H7 (cell line): ENCODE measurements at regions not wholly inside any gene's neighbourhood (a gene's known extent, or its start where the extent isn't known, plus 50 kb on each side); places are given as distances from the start of the nearest gene placed in this dataset.

Source experiments
- DNase-seq: peaks from one replicate; pipeline ENCODE4 v3.0.0; 2012
- H3K27me3 ChIP-seq: 2 replicates; pipeline ENCODE4 v1.6.0; 2011; ENCODE audit warnings: mild to moderate bottlenecking, low read length; ENCODE audit not compliant: control insufficient read depth, insufficient read depth
- H3K36me3 ChIP-seq: replicated peaks from 2 replicates; pipeline ENCODE4 v1.5.1; 2011; ENCODE audit warnings: low read length; ENCODE audit not compliant: control insufficient read depth, insufficient read depth
- H3K4me3 ChIP-seq: 2 replicates; pipeline ENCODE4 v1.5.1; 2011; ENCODE audit warnings: low read depth, mild to moderate bottlenecking, control low read depth, low read length, moderate library complexity; ENCODE audit not compliant: insufficient read depth

DNA sequence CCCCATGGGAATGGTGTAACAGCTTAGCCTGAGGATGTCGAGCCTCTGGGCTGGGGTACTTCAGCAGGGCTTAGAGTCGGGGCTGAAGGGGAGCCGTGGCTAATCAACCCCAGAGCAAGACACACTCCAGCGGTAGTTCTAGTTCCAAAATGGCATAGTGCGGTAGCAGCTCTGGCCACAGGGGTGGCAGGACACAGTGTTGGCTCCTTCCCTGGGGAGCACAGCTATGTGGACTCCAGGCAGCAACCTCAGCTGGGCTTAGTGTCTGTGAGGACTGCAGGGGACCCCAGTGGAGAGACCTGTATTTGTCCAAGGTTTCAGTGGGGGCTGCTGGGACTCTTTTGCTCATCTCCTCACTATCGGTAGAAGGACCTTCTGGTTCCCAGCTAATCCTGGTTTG lies 70.8 kb upstream of the PCDH20 start:
- no peak overlapping the region for H3K4me3 ChIP-seq
- DNase-seq = no peak
- no peaks in the 10 kb centered on the region for H3K36me3 ChIP-seq
- no peaks in the 10 kb centered on the region for H3K27me3 ChIP-seq

DNA sequence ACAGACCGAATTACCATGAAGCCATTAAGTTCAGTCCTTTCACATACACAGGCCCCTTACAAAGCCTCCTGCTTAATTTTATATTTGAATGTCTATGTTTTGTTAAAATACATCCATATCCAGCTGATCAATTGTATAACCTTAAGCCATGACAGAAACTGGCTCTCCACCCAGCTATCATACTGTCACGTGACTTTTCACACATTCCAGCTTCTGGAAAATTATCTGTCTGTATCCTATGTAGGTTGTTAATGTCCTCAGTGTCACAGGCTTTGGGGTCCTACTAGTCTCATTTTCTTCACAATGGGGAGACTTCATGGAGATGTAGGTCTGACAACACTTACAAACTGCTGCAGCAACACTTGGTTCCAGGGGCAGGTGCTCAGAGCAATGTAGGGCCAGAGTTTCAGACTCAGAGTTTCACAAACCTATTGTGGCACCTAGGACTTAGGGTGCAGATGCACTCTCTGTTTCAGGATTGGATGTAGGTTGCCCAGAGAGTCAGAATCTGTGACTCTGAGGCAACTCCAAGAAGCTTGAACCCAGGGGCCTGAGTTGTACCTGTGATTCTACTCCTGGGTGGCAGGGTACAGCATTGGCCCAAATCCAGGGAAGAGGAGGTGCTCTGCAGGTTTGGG lies 69.6 kb upstream of the PCDH20 start:
- H3K36me3 ChIP-seq = no peaks in the 10 kb centered on the region
- DNase-seq = no peak
- H3K27me3 ChIP-seq = no peaks in the 10 kb centered on the region
- H3K4me3 ChIP-seq = no peak overlapping the region

DNA sequence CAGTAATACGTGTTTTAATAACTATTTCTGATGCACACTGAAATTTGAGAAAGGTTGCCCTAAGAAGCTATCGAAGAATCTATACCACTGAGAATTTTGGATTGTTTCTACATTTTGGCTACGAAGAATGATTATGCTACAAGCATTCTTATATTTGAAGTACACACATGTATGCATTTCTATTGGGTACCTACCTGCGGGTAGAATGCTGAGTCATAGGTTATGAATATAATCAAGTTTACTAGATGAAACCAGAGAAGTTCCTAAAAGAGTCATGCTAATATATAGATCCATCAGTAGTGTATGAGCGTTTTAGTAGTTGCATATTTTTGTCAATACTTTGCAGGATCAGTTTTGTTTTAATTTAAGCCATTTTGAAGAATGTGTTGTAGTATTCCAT lies 62.0 kb upstream of the PCDH20 start:
- no peaks in the 10 kb centered on the region for H3K36me3 ChIP-seq
- no peak for DNase-seq
- no peak overlapping the region for H3K4me3 ChIP-seq
- no peaks in the 10 kb centered on the region for H3K27me3 ChIP-seq

DNA sequence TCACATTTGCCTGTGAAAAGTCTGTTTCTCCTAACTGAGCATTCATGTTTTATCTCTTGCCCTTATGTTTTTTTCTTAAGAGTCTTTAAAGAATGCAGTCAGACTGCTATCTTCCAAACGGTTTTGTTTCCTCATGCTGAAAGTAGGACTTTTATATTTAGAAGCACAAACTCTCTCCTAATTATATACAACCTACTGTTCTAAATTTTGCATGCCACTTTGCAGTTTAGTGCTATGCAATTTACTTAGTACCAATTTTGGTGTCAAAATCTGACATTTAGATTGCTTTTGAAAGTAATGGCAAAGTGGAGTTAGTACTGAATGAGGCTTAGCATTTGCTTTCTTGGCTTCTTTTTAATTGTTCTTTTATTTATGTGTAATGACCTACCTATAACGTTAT lies 55.1 kb upstream of the PCDH20 start:
- Histone ChIP-seq H3K27me3 (no peaks in the 10 kb centered on the region), H3K36me3 (no peaks in the 10 kb centered on the region), H3K4me3 (no peak overlapping the region)
- DNase-seq = no peak

DNA sequence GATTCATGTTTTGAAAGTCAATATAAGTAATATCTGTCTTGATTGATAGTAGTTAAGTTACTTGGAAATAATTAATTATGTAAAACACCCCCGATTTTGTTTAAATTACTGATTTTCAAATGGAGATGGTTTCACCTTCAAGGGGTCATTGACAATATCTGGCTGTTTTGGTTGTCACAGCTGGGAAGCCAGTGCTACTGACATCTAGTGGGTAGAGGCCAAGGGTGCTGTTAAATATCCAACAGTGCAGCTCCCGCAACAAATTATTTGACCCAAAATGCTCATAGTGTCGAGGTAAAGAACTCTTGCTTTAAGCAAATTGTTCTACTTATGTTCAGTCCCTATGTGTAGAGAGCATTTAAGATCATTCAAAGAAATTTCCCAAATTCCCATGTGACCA lies 50.6 kb upstream of the PCDH20 start:
- H3K36me3 ChIP-seq = no peaks in the 10 kb centered on the region
- peak; percentile 4 for DNase-seq
- no peak overlapping the region for H3K4me3 ChIP-seq

More for the DNA sequence above, 50.6 kb upstream of the PCDH20 start:
- H3K27me3 ChIP-seq = no peaks in the 10 kb centered on the region
